NB4 (cell line): ENCODE measurements at regions not wholly inside any gene's neighbourhood (a gene's known extent, or its start where the extent isn't known, plus 50 kb on each side); places are given as distances from the start of the nearest gene placed in this dataset.

ENCODE experiments used
- DNase-seq: peaks from one replicate; pipeline ENCODE4 v3.0.0; 2010; ENCODE audit warnings: low read depth
- H3K4me3 ChIP-seq: one replicate; pipeline ENCODE4 v1.5.1; 2011; ENCODE audit warnings: mild to moderate bottlenecking, low read depth, low read length, moderate library complexity
- MYC ChIP-seq: IDR thresholded peaks from 2 replicates; pipeline ENCODE4 v1.6.1; 2011; ENCODE audit warnings: low read depth, low read length
- POLR2A ChIP-seq: IDR thresholded peaks from 2 replicates; pipeline ENCODE4 v1.6.1; 2011; ENCODE audit warnings: mild to moderate bottlenecking; ENCODE audit not compliant: insufficient read length; ENCODE audit errors: extremely low read depth
- TF ChIP-seq, protein P1 (sequence below): IDR thresholded peaks from 2 replicates; pipeline ENCODE4 v1.6.1; 2011; ENCODE audit warnings: low read depth, low read length
- TF ChIP-seq, protein P2 (sequence below): IDR thresholded peaks from one replicate; pipeline ENCODE4 v1.5.1; 2012; ENCODE audit warnings: low read depth, low read length

DNA sequence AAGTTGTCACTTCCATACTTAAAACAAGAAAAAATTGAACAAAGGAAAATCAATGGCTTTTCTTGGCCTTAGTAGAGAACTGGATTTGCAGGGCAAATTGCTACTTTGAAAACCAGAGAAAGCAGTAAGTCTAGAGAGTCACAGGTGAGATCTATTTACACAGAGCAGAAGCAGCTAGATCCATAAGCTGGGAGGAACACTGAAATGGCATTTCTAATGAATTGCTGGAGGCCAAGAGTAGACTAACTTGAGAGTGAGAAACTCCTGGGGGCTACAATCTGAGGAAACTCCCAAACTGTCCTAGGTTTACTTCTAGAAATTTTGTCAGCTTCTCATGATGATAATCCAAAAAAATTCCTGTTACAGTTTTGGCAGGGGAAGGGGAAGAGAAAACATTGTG, 133.3 kb downstream of the SPCS3 start:
- no peak for DNase-seq
- H3K4me3 ChIP-seq = no peak overlapping the region
- TF ChIP-seq, protein P1, sequence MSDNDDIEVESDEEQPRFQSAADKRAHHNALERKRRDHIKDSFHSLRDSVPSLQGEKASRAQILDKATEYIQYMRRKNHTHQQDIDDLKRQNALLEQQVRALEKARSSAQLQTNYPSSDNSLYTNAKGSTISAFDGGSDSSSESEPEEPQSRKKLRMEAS = no peak
- TF ChIP-seq, protein P2, sequence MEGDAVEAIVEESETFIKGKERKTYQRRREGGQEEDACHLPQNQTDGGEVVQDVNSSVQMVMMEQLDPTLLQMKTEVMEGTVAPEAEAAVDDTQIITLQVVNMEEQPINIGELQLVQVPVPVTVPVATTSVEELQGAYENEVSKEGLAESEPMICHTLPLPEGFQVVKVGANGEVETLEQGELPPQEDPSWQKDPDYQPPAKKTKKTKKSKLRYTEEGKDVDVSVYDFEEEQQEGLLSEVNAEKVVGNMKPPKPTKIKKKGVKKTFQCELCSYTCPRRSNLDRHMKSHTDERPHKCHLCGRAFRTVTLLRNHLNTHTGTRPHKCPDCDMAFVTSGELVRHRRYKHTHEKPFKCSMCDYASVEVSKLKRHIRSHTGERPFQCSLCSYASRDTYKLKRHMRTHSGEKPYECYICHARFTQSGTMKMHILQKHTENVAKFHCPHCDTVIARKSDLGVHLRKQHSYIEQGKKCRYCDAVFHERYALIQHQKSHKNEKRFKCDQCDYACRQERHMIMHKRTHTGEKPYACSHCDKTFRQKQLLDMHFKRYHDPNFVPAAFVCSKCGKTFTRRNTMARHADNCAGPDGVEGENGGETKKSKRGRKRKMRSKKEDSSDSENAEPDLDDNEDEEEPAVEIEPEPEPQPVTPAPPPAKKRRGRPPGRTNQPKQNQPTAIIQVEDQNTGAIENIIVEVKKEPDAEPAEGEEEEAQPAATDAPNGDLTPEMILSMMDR = no peak
- TF ChIP-seq POLR2A (no peak), MYC (no peak)

DNA sequence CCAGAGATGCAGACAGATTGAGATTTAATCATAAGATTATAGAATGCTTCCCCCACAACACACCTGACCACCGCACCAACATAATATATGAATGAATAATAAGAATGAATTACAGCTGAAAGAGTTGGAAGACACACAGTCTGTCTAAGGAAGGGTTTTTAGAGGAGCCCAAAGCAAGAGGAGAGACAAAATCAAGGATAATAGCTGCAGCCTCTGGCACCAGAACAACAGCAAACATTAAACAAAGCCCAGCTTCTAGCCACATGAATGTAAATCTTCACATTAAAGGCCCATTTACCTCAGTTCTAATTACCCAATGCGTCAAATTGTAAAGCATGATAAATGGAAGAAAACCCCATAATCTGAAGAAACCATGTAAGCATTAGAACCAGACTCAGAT, 133.9 kb downstream of the SPCS3 start:
- DNase-seq = no peak
- no peak overlapping the region for H3K4me3 ChIP-seq
- TF ChIP-seq, protein P1 = no peak
- TF ChIP-seq, protein P2 = no peak
- TF ChIP-seq POLR2A (no peak), MYC (no peak)

DNA sequence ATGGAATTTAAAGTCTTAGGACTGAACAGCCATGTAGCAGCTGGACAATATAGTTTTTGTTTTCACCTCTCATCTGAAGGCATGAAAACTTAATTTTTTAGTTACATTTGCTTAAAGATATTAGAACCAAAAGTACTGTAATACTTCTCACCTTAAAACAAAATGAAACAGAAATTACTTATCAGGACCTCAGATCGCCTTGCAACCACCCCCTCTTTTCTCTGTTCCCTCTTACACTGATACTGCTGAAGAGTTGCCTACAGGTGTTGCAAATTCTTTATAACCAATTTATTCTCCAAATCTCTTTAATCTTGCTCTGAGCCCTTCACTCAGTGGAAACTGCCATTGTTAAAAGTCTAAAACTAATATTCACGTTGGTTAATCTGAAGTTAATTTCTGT, 145.0 kb downstream of the SPCS3 start:
- no peak for DNase-seq
- H3K4me3 ChIP-seq = no peak overlapping the region
- TF ChIP-seq, protein P1 = no peak
- no peak for TF ChIP-seq POLR2A
- no peak for TF ChIP-seq MYC

DNA sequence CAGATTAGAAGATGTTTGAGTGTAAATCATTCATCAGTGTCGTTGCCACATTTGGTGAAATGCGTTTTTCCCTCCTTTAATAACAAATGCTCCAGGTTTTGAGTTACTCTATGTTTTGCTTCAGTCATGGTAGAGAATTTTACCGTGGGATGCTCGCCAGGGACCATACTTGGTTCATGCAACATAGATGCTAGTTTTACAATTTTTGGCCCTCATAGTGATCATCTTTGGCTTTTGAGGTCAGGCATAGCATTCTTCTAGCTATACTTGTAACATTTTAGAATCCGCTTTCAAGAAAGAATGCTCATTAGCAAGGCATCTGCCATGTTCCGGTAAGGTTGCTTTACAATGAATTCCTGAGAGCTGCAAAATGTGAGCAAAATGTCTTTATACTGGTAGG, 147.2 kb downstream of the SPCS3 start:
- DNase-seq = no peak
- no peak overlapping the region for H3K4me3 ChIP-seq
- TF ChIP-seq, protein P1 = no peak
- TF ChIP-seq MYC = no peak
- TF ChIP-seq POLR2A = no peak
- TF ChIP-seq, protein P2 = no peak

DNA sequence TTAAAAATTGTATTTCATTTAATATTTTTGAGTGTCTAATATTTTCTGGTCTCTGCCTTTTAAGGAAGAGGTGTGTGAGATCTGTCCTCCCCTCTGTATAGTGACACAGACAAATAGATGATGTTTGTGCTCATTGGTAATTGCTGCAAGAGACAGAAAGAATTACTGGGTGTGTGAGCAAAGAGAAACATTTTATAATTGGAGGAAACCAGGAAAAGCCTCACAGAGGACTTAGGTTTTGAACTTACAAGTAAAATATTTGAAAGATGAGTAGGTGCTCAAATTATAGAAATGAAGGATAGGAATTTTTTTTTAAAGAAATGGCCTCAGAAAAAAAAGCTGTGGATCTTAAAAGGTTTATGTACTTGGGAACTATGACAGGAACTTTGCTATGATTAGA, 149.8 kb downstream of the SPCS3 start:
- H3K4me3 ChIP-seq = no peak overlapping the region
- no peak for DNase-seq
- TF ChIP-seq MYC (no peak), POLR2A (no peak)
- TF ChIP-seq, protein P2 = no peak
- TF ChIP-seq, protein P1 = no peak

DNA sequence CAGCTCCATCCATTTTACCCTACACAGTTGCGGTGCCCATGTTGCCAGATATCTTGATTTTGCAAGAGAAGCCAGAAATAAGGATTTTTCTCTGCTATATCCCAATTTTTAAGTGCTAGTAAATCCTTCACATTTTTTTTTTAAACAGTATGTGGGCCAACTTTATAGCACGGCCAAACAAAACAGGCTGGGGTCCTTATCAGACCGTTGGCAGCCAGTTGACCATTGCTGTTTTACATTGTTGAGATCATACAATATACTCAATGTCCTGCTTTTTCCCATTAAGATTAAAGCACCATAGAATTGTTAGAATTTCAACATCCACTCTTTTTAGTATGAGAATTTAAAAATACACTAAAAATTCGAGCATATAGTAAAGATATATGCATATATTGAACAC, 150.9 kb downstream of the SPCS3 start:
- TF ChIP-seq POLR2A (no peak), MYC (no peak)
- TF ChIP-seq, protein P2 = no peak
- TF ChIP-seq, protein P1 = no peak
- no peak for DNase-seq
- H3K4me3 ChIP-seq = no peak overlapping the region
